HepG2 (cell line): ENCODE measurements at regions not wholly inside any gene's neighbourhood (a gene's known extent, or its start where the extent isn't known, plus 50 kb on each side); places are given as distances from the start of the nearest gene placed in this dataset.

ENCODE experiments used
- ATAC-seq: fragments of 200-7000 bp; cut with Tn5 transposase; 3 replicates; pipeline ENCODE4 v1.9.1; 2020; ENCODE audit warnings: mild to moderate bottlenecking, moderate library complexity
- BruUV-seq: library from RNA; stranded (reverse); fragments of 400-500 nt; replicated peaks from 2 replicates; lab custom pipeline; 2021; lab: Mats Ljungman, UMichigan
- CTCF ChIA-PET: fragments of 300-600 bp; formaldehyde crosslinking; extraction: SDS; loops from one replicate; lab custom pipeline; 2021; ENCODE audit warnings: low total read pairs, inconsistent platforms, low intra/inter-chr PET ratio; lab: Yijun Ruan, JAX
- POLR2A ChIA-PET: fragments of 350-600 bp; sonication (Branson Sonifier 250); formaldehyde crosslinking; loops from one replicate; lab custom pipeline; 2020; ENCODE audit warnings: antibody characterized with exemption, inconsistent platforms; lab: Yijun Ruan, JAX
- DNase-seq: peaks from one replicate; pipeline ENCODE4 v3.0.0-alpha.2; 2015; ENCODE audit warnings: low spot score
- FAIRE-seq: peaks from 3 replicates; lab custom pipeline; 2011; peaks lifted over from hg19 to GRCh38; lab: Jason Lieb, UNC
- H2AFZ ChIP-seq: one replicate; pipeline ENCODE4 v1.6.1; 2011; ENCODE audit warnings: low read length, inconsistent platforms
- H3K27ac ChIP-seq: fragments of 300-600 bp; 3 replicates; pipeline ENCODE4 v1.8.0; 2011; ENCODE audit warnings: mixed run types, mild to moderate bottlenecking, mixed read lengths, low read length, inconsistent platforms; ENCODE audit not compliant: insufficient read depth; ENCODE audit errors: extremely low read length
- H3K27me3 ChIP-seq, 2 experiments: fragments of 200-600 bp in 1 of 2; 2 replicates in 1 of 2; 3 replicates in 1 of 2; pipeline versions ENCODE4 v1.6.0 to v1.8.0; 2011; ENCODE audit warnings: low read length in 2 of 2, mild to moderate bottlenecking in 2 of 2, moderate library complexity in 2 of 2, inconsistent platforms in 1 of 2; ENCODE audit not compliant: insufficient read depth in 2 of 2, control insufficient read depth in 1 of 2
- H3K36me3 ChIP-seq, 2 experiments: fragments of 200-600 bp in 1 of 2; replicated peaks in 1 of 2; 2 replicates in 1 of 2; 3 replicates in 1 of 2; pipeline versions ENCODE4 v1.5.1 to v1.8.0; 2011; ENCODE audit warnings: low read length in 2 of 2, inconsistent platforms in 1 of 2; ENCODE audit not compliant: insufficient read depth in 2 of 2, control insufficient read depth in 1 of 2
- H3K4me1 ChIP-seq: 2 replicates; pipeline ENCODE4 v1.5.1; 2012; ENCODE audit warnings: low read length, inconsistent platforms; ENCODE audit not compliant: insufficient read depth
- H3K4me2 ChIP-seq: 2 replicates; pipeline ENCODE4 v1.6.0; 2011; ENCODE audit warnings: low read depth, low read length, inconsistent platforms
- H3K4me3 ChIP-seq, 3 experiments: fragments of 200-600 bp in 1 of 3; sonication (generic), shearing (Covaris generic) in 1 of 3; replicated peaks in 1 of 3; 2 replicates each; pipeline ENCODE4 v1.5.1; 2011 to 2016; ENCODE audit warnings: low read length in 3 of 3, inconsistent platforms in 2 of 3, low read depth in 2 of 3, mild to moderate bottlenecking in 2 of 3, control low read depth in 1 of 3, mixed read lengths in 1 of 3; ENCODE audit not compliant: insufficient read depth in 1 of 3
- H3K79me2 ChIP-seq: one replicate; pipeline ENCODE4 v1.6.1; 2011; ENCODE audit warnings: low read length, inconsistent platforms; ENCODE audit not compliant: insufficient read depth
- H3K9ac ChIP-seq: 2 replicates; pipeline ENCODE4 v1.6.0; 2011; ENCODE audit warnings: mild to moderate bottlenecking, low read depth, low read length, inconsistent platforms; ENCODE audit not compliant: insufficient read depth
- H3K9me3 ChIP-seq: 2 replicates; pipeline ENCODE4 v1.5.1; 2012; ENCODE audit warnings: mild to moderate bottlenecking, low read length
- H4K20me1 ChIP-seq: 2 replicates; pipeline ENCODE4 v1.6.0; 2011; ENCODE audit warnings: inconsistent platforms, mild to moderate bottlenecking, low read length, moderate library complexity; ENCODE audit not compliant: insufficient read depth
- CC2D1A ChIP-seq: sonication (generic); formaldehyde crosslinking; IDR thresholded peaks from 2 replicates; pipeline ENCODE4 v1.8.1; 2023; ENCODE audit warnings: mild to moderate bottlenecking, missing genetic modification reagents
- ESRRA ChIP-seq: sonication (generic); formaldehyde crosslinking; IDR thresholded peaks from 2 replicates; pipeline ENCODE4 v1.5.1; 2020; ENCODE audit warnings: mild to moderate bottlenecking, low read depth, missing genetic modification reagents
- FOXA1 ChIP-seq, 2 experiments: fragments of 450-650 bp in 1 of 2; sonication (generic) in 1 of 2; formaldehyde crosslinking in 1 of 2; IDR thresholded peaks; 2 replicates each; pipeline versions ENCODE4 v1.4.0 to v1.6.1; 2016 to 2020; ENCODE audit warnings: missing genetic modification reagents in 1 of 2
- FOXM1 ChIP-seq: sonication (generic); formaldehyde crosslinking; IDR thresholded peaks from 2 replicates; pipeline ENCODE4 v1.5.0; 2020; ENCODE audit warnings: missing genetic modification reagents
- JUN ChIP-seq: sonication (generic); formaldehyde crosslinking; IDR thresholded peaks from 2 replicates; pipeline ENCODE4 v1.4.0; 2020; ENCODE audit warnings: mild to moderate bottlenecking, missing genetic modification reagents
- MED1 ChIP-seq: sonication (generic); formaldehyde crosslinking; IDR thresholded peaks from 2 replicates; pipeline ENCODE4 v1.4.0; 2020; ENCODE audit warnings: missing genetic modification reagents
- MEIS2 ChIP-seq: sonication (generic); formaldehyde crosslinking; IDR thresholded peaks from 2 replicates; pipeline ENCODE4 v1.9.0; 2021; ENCODE audit warnings: mild to moderate bottlenecking, missing genetic modification reagents
- PRPF4 ChIP-seq: fragments of 200-400 bp; formaldehyde crosslinking; IDR thresholded peaks from 2 replicates; pipeline ENCODE4 v1.6.1; 2016; ENCODE audit warnings: low read length, low read depth; ENCODE audit not compliant: poor library complexity, severe bottlenecking
- RNF2 ChIP-seq: fragments of 450-650 bp; conservative IDR thresholded peaks from 2 replicates; pipeline ENCODE4 v1.6.1; 2016; ENCODE audit warnings: low read depth
- SIX1 ChIP-seq: sonication (generic); formaldehyde crosslinking; IDR thresholded peaks from 2 replicates; pipeline ENCODE4 v1.4.0; 2020; ENCODE audit warnings: missing genetic modification reagents, borderline replicate concordance
- ZBTB42 ChIP-seq: sonication (generic); formaldehyde crosslinking; IDR thresholded peaks from 2 replicates; pipeline ENCODE4 v1.5.0; 2020; ENCODE audit warnings: mild to moderate bottlenecking, missing genetic modification reagents
- ZNF234 ChIP-seq: sonication (generic); formaldehyde crosslinking; conservative IDR thresholded peaks from 2 replicates; pipeline ENCODE4 v1.5.1; 2020; ENCODE audit warnings: mild to moderate bottlenecking, missing genetic modification reagents
- ZNF550 ChIP-seq: sonication (generic); formaldehyde crosslinking; IDR thresholded peaks from 2 replicates; pipeline ENCODE4 v1.4.0; 2020; ENCODE audit warnings: mild to moderate bottlenecking, missing genetic modification reagents, borderline replicate concordance
- ZNF780A ChIP-seq: sonication (generic); formaldehyde crosslinking; IDR thresholded peaks from 2 replicates; pipeline ENCODE4 v1.8.0; 2022; ENCODE audit warnings: mild to moderate bottlenecking, missing genetic modification reagents, moderate library complexity
- WGBS: methylation state at CpG from one replicate; pipeline ENCODE4 v1.1.6; 2017; ENCODE audit warnings: low lambda C conversion rate; 5-methylcytosine and 5-hydroxymethylcytosine counted together
- in situ Hi-C: cut with HindIII; loops from 2 replicates; pipeline ENCODE4 v1.10.0; 2017; ENCODE audit warnings: low pct_unique_long_range_greater_than_20kb; ENCODE audit not compliant: extremely low pct_ligation_motif_present
- intact Hi-C: fragments of 100-400 bp; cut with micrococcal nuclease; formaldehyde crosslinking; loops from one replicate; pipeline ENCODE4 v1.10.0; 2022; ENCODE audit not compliant: unreplicated experiment
- TF ChIP-seq, protein P1 (sequence below): sonication (generic); formaldehyde crosslinking; IDR thresholded peaks from 2 replicates; pipeline ENCODE4 v1.4.0; 2020; ENCODE audit warnings: mild to moderate bottlenecking, missing genetic modification reagents
- TF ChIP-seq, protein P2 (sequence below): IDR thresholded peaks from 2 replicates; pipeline ENCODE4 v1.6.1; 2012; ENCODE audit warnings: low read length, improper control_type of control experiment

DNA sequence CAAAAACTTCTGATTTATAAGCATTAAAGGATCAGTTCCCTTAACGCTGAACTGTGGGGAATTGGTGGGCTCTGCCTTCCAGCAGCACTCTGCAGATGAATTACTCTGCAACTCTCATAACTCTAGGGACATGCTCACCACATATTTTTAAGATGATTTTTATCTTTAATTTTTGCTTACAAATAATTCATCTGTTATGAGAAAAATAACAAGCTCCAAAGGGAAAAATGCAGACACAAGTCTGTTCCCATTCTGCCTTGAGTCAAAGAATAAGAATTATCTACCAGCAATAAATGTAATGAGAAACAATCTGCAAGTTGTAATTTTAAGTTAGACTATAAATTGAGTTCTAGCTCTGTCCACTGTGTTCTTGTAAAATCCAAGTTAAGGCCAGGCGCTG, 133.1 kb upstream of the MDM1 start (continued):
- TF ChIP-seq PRPF4 = no peak
- no peak for TF ChIP-seq ZNF550 (CRISPR knock-in tag)

DNA sequence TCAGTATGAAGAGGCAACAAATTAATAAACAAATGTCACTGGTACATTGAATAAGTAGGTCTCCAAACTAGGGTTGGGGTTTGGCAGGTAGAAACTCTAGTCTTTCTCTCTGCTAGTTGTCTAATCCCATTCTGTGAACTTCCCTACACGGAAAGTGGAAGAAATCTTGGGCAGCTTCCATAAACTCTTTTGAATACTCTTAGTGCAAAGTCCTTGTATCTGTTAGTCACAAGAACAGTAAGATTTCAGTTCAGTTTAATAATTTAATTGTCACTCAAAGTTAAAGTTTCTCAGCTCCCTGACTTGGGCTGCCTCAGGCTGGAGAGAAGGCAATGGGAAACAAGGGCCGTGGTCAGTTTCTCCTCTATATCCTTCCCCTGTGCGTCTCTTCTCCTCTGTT, 135.4 kb upstream of the MDM1 start:
- intact Hi-C loops (no loop called here), in situ Hi-C loops (no loop called here)
- H3K9ac ChIP-seq = no peak overlapping the region
- no peak overlapping the region for H3K27ac ChIP-seq
- ChIA-PET POLR2A (no interaction called here), CTCF (no interaction called here)
- no peak for ATAC-seq
- no peak overlapping the region for H3K4me2 ChIP-seq
- H3K4me1 ChIP-seq = no peaks in the 10 kb centered on the region
- H4K20me1 ChIP-seq = no peaks in the 10 kb centered on the region
- no peak overlapping the region for H2AFZ ChIP-seq
- no peak for FAIRE-seq
- no TSS peak for BruUV-seq
- WGBS = 40% methylated on average over 3 of the region's 3 CpGs
- no peak for DNase-seq
- no peaks in the 10 kb centered on the region for H3K27me3 ChIP-seq
- no peaks in the 10 kb centered on the region for H3K36me3 ChIP-seq
- no peak overlapping the region for H3K4me3 ChIP-seq
- H3K79me2 ChIP-seq = no peaks in the 10 kb centered on the region
- no peaks in the 10 kb centered on the region for H3K9me3 ChIP-seq
- no peak for TF ChIP-seq ZBTB42 (CRISPR knock-in tag)
- no peak for TF ChIP-seq MED1 (CRISPR knock-in tag)
- no peak for TF ChIP-seq ZNF234
- TF ChIP-seq ESRRA (CRISPR knock-in tag) = no peak
- no peak for TF ChIP-seq FOXA1 (IDR thresholded peaks at IDR 0.05)
- no peak for TF ChIP-seq FOXA1 (CRISPR knock-in tag; IDR thresholded peaks at IDR 0.05)
- TF ChIP-seq, protein P1, sequence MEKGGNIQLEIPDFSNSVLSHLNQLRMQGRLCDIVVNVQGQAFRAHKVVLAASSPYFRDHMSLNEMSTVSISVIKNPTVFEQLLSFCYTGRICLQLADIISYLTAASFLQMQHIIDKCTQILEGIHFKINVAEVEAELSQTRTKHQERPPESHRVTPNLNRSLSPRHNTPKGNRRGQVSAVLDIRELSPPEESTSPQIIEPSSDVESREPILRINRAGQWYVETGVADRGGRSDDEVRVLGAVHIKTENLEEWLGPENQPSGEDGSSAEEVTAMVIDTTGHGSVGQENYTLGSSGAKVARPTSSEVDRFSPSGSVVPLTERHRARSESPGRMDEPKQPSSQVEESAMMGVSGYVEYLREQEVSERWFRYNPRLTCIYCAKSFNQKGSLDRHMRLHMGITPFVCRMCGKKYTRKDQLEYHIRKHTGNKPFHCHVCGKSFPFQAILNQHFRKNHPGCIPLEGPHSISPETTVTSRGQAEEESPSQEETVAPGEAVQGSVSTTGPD = no peak
- TF ChIP-seq JUN (CRISPR knock-in tag) = no peak
- TF ChIP-seq, protein P2, sequence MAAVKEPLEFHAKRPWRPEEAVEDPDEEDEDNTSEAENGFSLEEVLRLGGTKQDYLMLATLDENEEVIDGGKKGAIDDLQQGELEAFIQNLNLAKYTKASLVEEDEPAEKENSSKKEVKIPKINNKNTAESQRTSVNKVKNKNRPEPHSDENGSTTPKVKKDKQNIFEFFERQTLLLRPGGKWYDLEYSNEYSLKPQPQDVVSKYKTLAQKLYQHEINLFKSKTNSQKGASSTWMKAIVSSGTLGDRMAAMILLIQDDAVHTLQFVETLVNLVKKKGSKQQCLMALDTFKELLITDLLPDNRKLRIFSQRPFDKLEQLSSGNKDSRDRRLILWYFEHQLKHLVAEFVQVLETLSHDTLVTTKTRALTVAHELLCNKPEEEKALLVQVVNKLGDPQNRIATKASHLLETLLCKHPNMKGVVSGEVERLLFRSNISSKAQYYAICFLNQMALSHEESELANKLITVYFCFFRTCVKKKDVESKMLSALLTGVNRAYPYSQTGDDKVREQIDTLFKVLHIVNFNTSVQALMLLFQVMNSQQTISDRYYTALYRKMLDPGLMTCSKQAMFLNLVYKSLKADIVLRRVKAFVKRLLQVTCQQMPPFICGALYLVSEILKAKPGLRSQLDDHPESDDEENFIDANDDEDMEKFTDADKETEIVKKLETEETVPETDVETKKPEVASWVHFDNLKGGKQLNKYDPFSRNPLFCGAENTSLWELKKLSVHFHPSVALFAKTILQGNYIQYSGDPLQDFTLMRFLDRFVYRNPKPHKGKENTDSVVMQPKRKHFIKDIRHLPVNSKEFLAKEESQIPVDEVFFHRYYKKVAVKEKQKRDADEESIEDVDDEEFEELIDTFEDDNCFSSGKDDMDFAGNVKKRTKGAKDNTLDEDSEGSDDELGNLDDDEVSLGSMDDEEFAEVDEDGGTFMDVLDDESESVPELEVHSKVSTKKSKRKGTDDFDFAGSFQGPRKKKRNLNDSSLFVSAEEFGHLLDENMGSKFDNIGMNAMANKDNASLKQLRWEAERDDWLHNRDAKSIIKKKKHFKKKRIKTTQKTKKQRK = no peak
- TF ChIP-seq SIX1 = no peak
- no peak for TF ChIP-seq MEIS2 (CRISPR knock-in tag)
- no peak for TF ChIP-seq FOXM1
- no peak for TF ChIP-seq RNF2
- no peak for TF ChIP-seq ZNF780A (CRISPR knock-in tag)
- no peak for TF ChIP-seq CC2D1A (CRISPR knock-in tag)
